ENCODE measurements at regions not wholly inside any gene's neighbourhood (a gene's known extent, or its start where the extent isn't known, plus 50 kb on each side); places are given as distances from the start of the nearest gene placed in this dataset.

GRCh38 chr3:152589644-152590043, 245.3 kb upstream of the P2RY1 start (continued):
- TF ChIP-seq CTCF (conservative IDR thresholded peaks at IDR 0.05; ENCODE audit: low read depth in 2 of 2) (no peak), JUNB (IDR thresholded peaks at IDR 0.05; ENCODE audit: unreplicated experiment) (no peak), EZH2phosphoT487 (IDR thresholded peaks at IDR 0.05; ENCODE audit: unreplicated experiment) (no peak)

- no peaks in the 10 kb centered on the region for H3K27me3 ChIP-seq (ENCODE audit: insufficient read depth)
- ATAC-seq = no peak
Measured at GRCh38 chr3:152591515-152591914, 243.4 kb upstream of the P2RY1 start.

More at GRCh38 chr3:152591515-152591914, 243.4 kb upstream of the P2RY1 start:
- no peaks in the 10 kb centered on the region for H3K79me2 ChIP-seq (replicated peaks; ENCODE audit: insufficient read depth)
- Mint-ChIP-seq H3K9me3 (no peaks in the 10 kb centered on the region; the same call in 2 of the 3 replicates), H3K27ac (no peak overlapping the region), H3K4me3 (no peak overlapping the region), H3K36me3 (ENCODE audit: low read depth) (no peaks in the 10 kb centered on the region), H3K4me1 (peaks cover 11% of the 10 kb centered on the region), H3K27me3 (ENCODE audit: insufficient read depth, low read depth, poor library complexity) (peaks cover 2% of the 10 kb centered on the region)
- H3K4me2 ChIP-seq = no peak overlapping the region
- DNase-seq (ENCODE audit: low spot score) = no peak
- no peaks in the 10 kb centered on the region for H3F3A ChIP-seq (replicated peaks; ENCODE audit: low read depth)
- TF ChIP-seq REST (IDR thresholded peaks at IDR 0.05; ENCODE audit: unreplicated experiment) (no peak), ZNF462 (CRISPR knock-in tag; IDR thresholded peaks at IDR 0.05) (no peak), STAT1 (IDR thresholded peaks at IDR 0.05; ENCODE audit: unreplicated experiment) (no peak), ZNF114 (CRISPR knock-in tag; IDR thresholded peaks at IDR 0.05) (no peak), EZH2 (IDR thresholded peaks at IDR 0.05; ENCODE audit: low read depth, unreplicated experiment) (no peak), POLR2AphosphoS5 (IDR thresholded peaks at IDR 0.05; ENCODE audit: low read depth) (no peak), ZNF331 (CRISPR knock-in tag; IDR thresholded peaks at IDR 0.05; ENCODE audit: low read depth) (no peak), JUNB (IDR thresholded peaks at IDR 0.05; ENCODE audit: unreplicated experiment) (no peak), ETS1 (IDR thresholded peaks at IDR 0.05) (no peak), NANOG (IDR thresholded peaks at IDR 0.05; ENCODE audit: borderline replicate concordance) (no peak)
- no peak overlapping the region for H3K27ac ChIP-seq (ENCODE audit: low read depth)
- peaks cover 7% of the 10 kb centered on the region; the same call in 1 of the 2 replicates for H3K4me1 ChIP-seq (ENCODE audit: insufficient read depth)
- H2AFZ ChIP-seq = no peak overlapping the region
- no peaks in the 10 kb centered on the region for H4K20me1 ChIP-seq (replicated peaks; ENCODE audit: insufficient read depth)
- no peaks in the 10 kb centered on the region for H3K36me3 ChIP-seq (ENCODE audit: insufficient read depth)
- H3K9me2 ChIP-seq (ENCODE audit: insufficient read depth) = peaks cover 8% of the 10 kb centered on the region; the same call in 1 of the 2 replicates
- no peak overlapping the region for H3K4me3 ChIP-seq
